Upper lobe of right lung (tissue), 1 donor: ENCODE measurements at regions not wholly inside any gene's neighbourhood (a gene's known extent, or its start where the extent isn't known, plus 50 kb on each side); places are given as distances from the start of the nearest gene placed in this dataset.

Experiments
- ATAC-seq: fragments of 200-7000 bp; cut with Tn5 transposase; one replicate; pipeline ENCODE4 v1.9.1; 2020; ENCODE audit warnings: mild to moderate bottlenecking, moderate library complexity
- DNase-seq: peaks from one replicate; pipeline ENCODE4 v3.0.0-alpha.2; 2020
- H3K27ac ChIP-seq: fragments of 200-600 bp; one replicate; pipeline ENCODE4 v1.8.0; 2022
- H3K27me3 ChIP-seq: fragments of 200-600 bp; one replicate; pipeline ENCODE4 v1.8.0; 2022; ENCODE audit warnings: mild to moderate bottlenecking
- H3K36me3 ChIP-seq: fragments of 200-600 bp; one replicate; pipeline ENCODE4 v1.8.0; 2022
- H3K4me1 ChIP-seq: fragments of 200-600 bp; one replicate; pipeline ENCODE4 v1.8.0; 2022
- H3K4me3 ChIP-seq: fragments of 200-600 bp; one replicate; pipeline ENCODE4 v1.8.0; 2022; ENCODE audit warnings: mild to moderate bottlenecking
- H3K9me3 ChIP-seq: fragments of 200-600 bp; one replicate; pipeline ENCODE4 v1.8.0; 2022
- intact Hi-C: fragments of 100-400 bp; cut with DNase I; formaldehyde crosslinking; loops from one replicate; pipeline ENCODE4 v1.11.0; 2022
- TF ChIP-seq, protein P1 (sequence below): fragments of 200-600 bp; IDR thresholded peaks from one replicate; pipeline ENCODE4 v1.8.0; 2022; ENCODE audit warnings: antibody characterized with exemption
- donor health status: DM: no; HTN: yes; CAD: no; lungs with severe emphysema.

DNA sequence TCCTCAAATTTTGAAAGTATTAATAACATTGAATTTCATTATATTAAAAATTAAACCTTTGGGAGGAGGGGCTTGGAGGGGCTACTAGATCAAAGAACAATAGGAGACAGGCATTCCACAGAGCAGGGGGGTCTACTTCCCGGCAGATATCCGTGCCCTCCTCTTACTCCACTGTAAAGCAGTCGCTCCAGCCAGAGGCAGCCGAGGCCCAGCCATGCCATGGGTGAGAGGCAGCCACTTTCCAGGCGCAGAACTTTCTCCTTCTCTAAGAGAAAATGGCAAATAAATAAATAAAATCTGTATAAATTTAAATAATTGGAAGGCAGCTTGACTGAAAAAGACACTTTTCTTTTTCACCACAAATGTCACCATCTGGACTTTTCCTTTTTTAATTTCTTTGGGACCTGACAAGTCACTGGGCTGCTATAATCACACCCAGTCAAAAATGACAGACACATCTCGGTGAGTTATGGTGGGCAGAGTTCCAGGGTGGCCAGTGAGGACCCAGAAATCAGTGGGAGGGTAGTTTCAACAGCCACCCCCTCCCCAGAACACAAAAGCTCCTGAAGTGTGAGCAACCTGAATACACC is 302.2 kb upstream of the SMARCA2 start:
- no peak for ATAC-seq
- no peak overlapping the region for H3K4me3 ChIP-seq
- intact Hi-C loops = no loop called here
- TF ChIP-seq, protein P1, sequence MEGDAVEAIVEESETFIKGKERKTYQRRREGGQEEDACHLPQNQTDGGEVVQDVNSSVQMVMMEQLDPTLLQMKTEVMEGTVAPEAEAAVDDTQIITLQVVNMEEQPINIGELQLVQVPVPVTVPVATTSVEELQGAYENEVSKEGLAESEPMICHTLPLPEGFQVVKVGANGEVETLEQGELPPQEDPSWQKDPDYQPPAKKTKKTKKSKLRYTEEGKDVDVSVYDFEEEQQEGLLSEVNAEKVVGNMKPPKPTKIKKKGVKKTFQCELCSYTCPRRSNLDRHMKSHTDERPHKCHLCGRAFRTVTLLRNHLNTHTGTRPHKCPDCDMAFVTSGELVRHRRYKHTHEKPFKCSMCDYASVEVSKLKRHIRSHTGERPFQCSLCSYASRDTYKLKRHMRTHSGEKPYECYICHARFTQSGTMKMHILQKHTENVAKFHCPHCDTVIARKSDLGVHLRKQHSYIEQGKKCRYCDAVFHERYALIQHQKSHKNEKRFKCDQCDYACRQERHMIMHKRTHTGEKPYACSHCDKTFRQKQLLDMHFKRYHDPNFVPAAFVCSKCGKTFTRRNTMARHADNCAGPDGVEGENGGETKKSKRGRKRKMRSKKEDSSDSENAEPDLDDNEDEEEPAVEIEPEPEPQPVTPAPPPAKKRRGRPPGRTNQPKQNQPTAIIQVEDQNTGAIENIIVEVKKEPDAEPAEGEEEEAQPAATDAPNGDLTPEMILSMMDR = no peak
- H3K4me1 ChIP-seq = no peaks in the 10 kb centered on the region
- H3K27ac ChIP-seq = no peak overlapping the region
- H3K36me3 ChIP-seq = no peaks in the 10 kb centered on the region
- no peak for DNase-seq
- H3K27me3 ChIP-seq = no peaks in the 10 kb centered on the region
- H3K9me3 ChIP-seq = no peaks in the 10 kb centered on the region

DNA sequence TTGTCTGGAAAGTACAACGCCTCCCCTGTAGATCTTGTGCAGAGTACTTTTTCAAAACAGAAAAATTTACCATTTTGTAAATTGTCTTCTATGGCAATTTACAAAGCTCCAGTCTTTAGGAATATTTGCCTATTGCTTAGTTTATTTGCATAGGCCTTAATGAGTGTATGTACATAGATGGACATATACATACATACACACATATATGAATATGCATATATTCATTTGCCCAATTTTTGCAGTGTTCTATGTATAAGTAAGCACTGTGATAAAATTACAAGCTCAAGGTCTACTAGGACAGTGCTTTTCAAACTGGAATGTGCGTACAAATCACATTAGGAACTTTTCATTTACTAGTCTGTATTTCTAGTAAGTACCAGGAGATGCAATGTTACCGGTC is 301.3 kb upstream of the SMARCA2 start:
- H3K36me3 ChIP-seq = no peaks in the 10 kb centered on the region
- H3K27ac ChIP-seq = no peak overlapping the region
- TF ChIP-seq, protein P1 = no peak
- intact Hi-C loops = no loop called here
- no peak overlapping the region for H3K4me3 ChIP-seq
- H3K9me3 ChIP-seq = no peaks in the 10 kb centered on the region
- H3K4me1 ChIP-seq = no peaks in the 10 kb centered on the region
- DNase-seq = no peak
- ATAC-seq = no peak
- H3K27me3 ChIP-seq = no peaks in the 10 kb centered on the region

DNA sequence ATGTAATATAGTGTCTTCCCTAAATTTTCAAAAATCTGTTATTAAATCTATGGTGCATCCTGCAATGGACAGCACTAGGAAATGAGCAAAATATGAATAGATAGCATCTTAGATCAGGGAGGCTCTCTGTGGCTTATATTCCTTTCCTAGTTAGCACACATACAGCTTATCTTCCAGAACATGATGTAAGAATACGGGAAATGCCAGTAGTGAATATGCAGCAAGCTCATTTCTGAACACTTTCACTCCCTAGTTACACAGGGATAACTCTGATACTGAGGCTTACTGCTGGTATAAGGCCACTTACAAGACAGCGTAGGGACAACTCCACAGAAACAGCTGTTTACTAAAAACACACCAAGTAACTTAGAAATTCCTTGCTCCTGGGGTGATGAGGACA is 297.3 kb upstream of the SMARCA2 start:
- TF ChIP-seq, protein P1 = no peak
- intact Hi-C loops = no loop called here
- no peak overlapping the region for H3K4me3 ChIP-seq
- DNase-seq (no peak), ATAC-seq (no peak)
- H3K27ac ChIP-seq = no peak overlapping the region
- H3K9me3 ChIP-seq = no peaks in the 10 kb centered on the region
- H3K36me3 ChIP-seq = no peaks in the 10 kb centered on the region
- H3K27me3 ChIP-seq = no peaks in the 10 kb centered on the region
- no peaks in the 10 kb centered on the region for H3K4me1 ChIP-seq

DNA sequence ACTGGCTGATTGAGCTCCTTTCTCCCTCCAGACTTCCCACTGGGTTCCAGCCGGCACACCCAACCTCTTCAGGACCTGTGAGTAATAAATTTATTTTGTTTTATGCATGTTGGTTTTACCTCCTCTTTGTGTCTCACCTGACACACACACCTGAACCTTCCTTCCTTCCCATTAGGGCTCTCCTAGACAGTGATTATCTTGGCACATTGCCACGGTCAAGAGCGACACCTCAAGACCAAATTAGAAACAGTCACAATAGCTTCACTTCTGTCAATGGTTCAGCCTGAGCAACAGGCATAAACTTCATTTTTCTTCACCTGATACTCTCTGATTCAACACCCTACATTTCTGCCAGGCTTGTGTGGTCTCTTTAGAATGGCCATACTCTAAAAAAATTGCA is 296.3 kb upstream of the SMARCA2 start:
- Histone ChIP-seq H3K4me3 (no peak overlapping the region), H3K27ac (no peak overlapping the region), H3K9me3 (no peaks in the 10 kb centered on the region), H3K27me3 (no peaks in the 10 kb centered on the region), H3K4me1 (no peaks in the 10 kb centered on the region), H3K36me3 (no peaks in the 10 kb centered on the region)
- TF ChIP-seq, protein P1 = no peak
- DNase-seq (no peak), ATAC-seq (no peak)
- intact Hi-C loops = no loop called here

DNA sequence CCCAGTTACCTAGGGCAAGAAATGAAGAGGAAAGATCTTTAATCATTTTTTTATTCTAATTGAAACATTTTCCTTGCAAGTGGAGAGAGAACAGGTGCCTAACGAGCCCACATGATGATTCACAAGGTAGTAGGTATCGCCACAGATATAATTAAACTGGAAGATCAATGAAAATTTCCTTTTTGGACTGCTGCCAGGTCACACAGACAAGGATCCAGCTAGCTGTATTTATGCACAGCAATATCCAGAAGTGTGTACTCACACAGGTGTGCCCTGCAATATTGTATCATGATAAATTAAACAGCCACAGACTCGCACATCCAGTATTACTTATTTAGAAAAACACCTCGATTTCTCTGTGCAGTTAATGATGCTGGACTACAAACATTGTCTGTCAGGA is 294.0 kb upstream of the SMARCA2 start:
- Histone ChIP-seq H3K27me3 (no peaks in the 10 kb centered on the region), H3K4me3 (no peak overlapping the region), H3K9me3 (no peaks in the 10 kb centered on the region), H3K36me3 (no peaks in the 10 kb centered on the region), H3K4me1 (no peaks in the 10 kb centered on the region), H3K27ac (no peak overlapping the region)
- DNase-seq (no peak), ATAC-seq (no peak)
- intact Hi-C loops = no loop called here
- TF ChIP-seq, protein P1 = no peak

DNA sequence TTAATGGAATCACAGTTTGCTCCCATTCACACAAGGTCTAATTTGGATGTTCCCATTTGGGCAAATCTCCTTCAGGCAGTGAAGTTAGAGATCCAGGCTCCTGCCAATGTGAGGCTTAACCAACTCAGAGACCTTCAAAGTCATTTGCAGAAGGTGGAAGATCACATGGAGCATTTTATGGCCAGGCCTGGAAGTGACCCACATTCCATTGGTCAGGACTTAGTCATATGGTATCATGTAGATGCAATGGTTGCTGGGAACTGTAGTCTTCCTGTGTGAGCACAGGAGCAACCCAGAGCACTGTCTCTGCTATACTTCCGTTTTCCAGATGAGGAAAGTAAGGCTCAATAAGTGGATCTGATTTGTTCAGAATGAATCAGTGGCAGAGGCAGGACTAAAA is 292.7 kb upstream of the SMARCA2 start:
- H3K4me1 ChIP-seq = no peaks in the 10 kb centered on the region
- TF ChIP-seq, protein P1 = no peak
- DNase-seq (no peak), ATAC-seq (no peak)
- H3K4me3 ChIP-seq = no peak overlapping the region
- no peak overlapping the region for H3K27ac ChIP-seq
- no peaks in the 10 kb centered on the region for H3K36me3 ChIP-seq
- intact Hi-C loops = no loop called here
- no peaks in the 10 kb centered on the region for H3K27me3 ChIP-seq
- H3K9me3 ChIP-seq = no peaks in the 10 kb centered on the region
